ENCODE measurements at regions not wholly inside any gene's neighbourhood (a gene's known extent, or its start where the extent isn't known, plus 50 kb on each side); places are given as distances from the start of the nearest gene placed in this dataset.

- Histone ChIP-seq H3K27me3 (ENCODE audit: control insufficient read depth, insufficient read depth, low read length) (no peaks in the 10 kb centered on the region), H3K36me3 (ENCODE audit: control insufficient read depth, insufficient read depth, low read length) (no peaks in the 10 kb centered on the region), H3K4me3 (ENCODE audit: low read depth, low read length) (no peak overlapping the region)
- no peak for TF ChIP-seq CTCF (IDR thresholded peaks at IDR 0.05; ENCODE audit: insufficient read depth, low read length, poor library complexity, severe bottlenecking)
- DNase-seq (ENCODE audit: low read depth) = no peak
Measured at GRCh38 chr5:142433526-142434321, 108.9 kb upstream of the SPRY4 start.

DNA sequence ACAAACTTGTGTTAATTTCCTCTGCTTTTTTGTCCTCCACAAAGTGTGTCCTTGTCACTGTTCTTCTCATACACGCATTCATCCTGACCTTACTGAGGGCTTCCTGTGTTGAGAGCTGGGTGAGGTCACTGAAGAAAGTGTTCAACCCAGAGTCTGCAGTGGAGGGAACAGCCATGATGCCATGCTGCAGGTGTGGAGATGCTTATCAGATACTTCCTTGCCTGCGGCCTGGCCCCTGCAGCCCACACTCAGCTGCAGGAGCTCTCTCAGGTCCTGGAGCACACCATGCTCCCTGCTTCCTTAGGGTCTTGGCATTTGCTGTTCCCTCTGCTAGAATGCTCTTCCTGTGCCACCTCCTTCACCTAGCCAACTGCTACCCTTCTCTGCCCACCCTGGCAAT lies 108.1 kb upstream of the SPRY4 start:
- Histone ChIP-seq H3K27me3 (ENCODE audit: control insufficient read depth, insufficient read depth, low read length) (no peaks in the 10 kb centered on the region), H3K36me3 (ENCODE audit: control insufficient read depth, insufficient read depth, low read length) (no peaks in the 10 kb centered on the region), H3K4me3 (ENCODE audit: low read depth, low read length) (no peak overlapping the region)
- DNase-seq (ENCODE audit: low read depth) = no peak
- TF ChIP-seq CTCF (IDR thresholded peaks at IDR 0.05; ENCODE audit: insufficient read depth, low read length, poor library complexity, severe bottlenecking) = no peak

DNA sequence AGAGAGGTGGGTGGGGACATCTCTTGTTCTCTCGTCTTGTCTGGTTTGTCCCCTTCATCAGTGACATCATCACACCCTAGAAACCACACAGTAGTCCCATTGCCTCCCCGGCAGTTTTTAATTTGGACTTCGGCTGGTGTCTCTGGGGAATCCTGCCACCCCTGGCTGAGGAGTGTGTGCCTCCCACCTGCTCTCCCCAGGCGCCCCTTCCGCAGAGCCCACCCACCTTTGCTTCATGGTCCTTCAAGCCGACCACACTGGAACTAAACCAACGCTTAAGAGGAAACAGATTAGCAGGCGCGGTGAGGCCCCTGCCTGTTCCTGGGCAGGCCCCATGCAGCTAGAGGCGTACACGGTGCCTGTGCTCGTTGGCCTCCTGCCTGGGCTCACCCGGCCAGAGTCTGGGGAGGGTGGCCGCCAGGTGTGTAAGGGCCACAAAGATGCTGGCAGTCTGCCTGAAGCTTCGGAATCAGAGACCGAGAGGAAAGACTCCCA lies 107.6 kb upstream of the SPRY4 start:
- TF ChIP-seq CTCF (IDR thresholded peaks at IDR 0.05; ENCODE audit: insufficient read depth, low read length, poor library complexity, severe bottlenecking) = no peak
- no peak for DNase-seq (ENCODE audit: low read depth)
- Histone ChIP-seq H3K4me3 (ENCODE audit: low read depth, low read length) (no peak overlapping the region), H3K36me3 (ENCODE audit: control insufficient read depth, insufficient read depth, low read length) (no peaks in the 10 kb centered on the region), H3K27me3 (ENCODE audit: control insufficient read depth, insufficient read depth, low read length) (no peaks in the 10 kb centered on the region)

GRCh38 chr5:142428773-142429473 lies 104.1 kb upstream of the SPRY4 start:
- DNase-seq (ENCODE audit: low read depth) = no peak
- no peak for TF ChIP-seq CTCF (IDR thresholded peaks at IDR 0.05; ENCODE audit: insufficient read depth, low read length, poor library complexity, severe bottlenecking)

DNA sequence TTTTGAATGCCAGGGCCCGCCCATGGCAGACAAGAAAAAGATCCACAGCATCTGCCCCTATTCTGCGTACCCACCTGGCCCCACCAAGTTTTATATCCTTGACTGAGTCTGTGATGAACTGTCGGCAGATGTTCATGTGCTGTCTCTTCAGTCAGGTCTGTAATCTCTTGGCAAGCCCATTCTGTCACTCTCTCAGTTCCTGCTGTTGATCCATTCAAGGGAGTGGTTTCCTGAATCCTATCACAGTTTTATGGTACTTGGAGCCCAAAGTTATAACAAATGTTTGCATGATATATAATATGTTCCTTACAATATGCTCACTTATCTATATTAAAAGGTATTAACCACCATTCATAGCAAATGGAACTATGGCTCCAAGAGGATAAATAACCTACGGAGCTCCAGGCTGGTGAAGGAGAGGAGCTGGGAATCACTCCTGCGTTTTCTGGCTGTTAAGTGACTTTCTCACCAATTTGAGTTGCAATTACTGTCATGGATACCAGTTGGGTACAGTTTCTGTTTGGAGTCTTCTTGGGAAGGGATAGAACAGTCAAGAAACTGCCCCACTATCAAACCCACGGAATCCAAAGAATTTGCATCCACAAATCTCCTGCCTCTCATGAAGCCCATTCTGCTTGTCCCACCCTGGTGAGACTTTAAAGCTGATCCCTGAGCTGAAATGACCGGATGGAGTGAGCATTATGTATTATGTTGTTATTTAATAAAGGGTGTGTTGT lies 103.4 kb upstream of the SPRY4 start:
- no peak for DNase-seq (ENCODE audit: low read depth)
- Histone ChIP-seq H3K36me3 (ENCODE audit: control insufficient read depth, insufficient read depth, low read length) (no peaks in the 10 kb centered on the region), H3K4me3 (ENCODE audit: low read depth, low read length) (no peak overlapping the region), H3K27me3 (ENCODE audit: control insufficient read depth, insufficient read depth, low read length) (no peaks in the 10 kb centered on the region)
- no peak for TF ChIP-seq CTCF (IDR thresholded peaks at IDR 0.05; ENCODE audit: insufficient read depth, low read length, poor library complexity, severe bottlenecking)

More at GRCh38 chr5:142428773-142429473, 104.1 kb upstream of the SPRY4 start:
- Histone ChIP-seq H3K36me3 (ENCODE audit: control insufficient read depth, insufficient read depth, low read length) (no peaks in the 10 kb centered on the region), H3K27me3 (ENCODE audit: control insufficient read depth, insufficient read depth, low read length) (no peaks in the 10 kb centered on the region), H3K4me3 (ENCODE audit: low read depth, low read length) (no peak overlapping the region)

Measured in kidney epithelial cell (primary cell).